ENCODE measurements at regions not wholly inside any gene's neighbourhood (a gene's known extent, or its start where the extent isn't known, plus 50 kb on each side); places are given as distances from the start of the nearest gene placed in this dataset.

DNA sequence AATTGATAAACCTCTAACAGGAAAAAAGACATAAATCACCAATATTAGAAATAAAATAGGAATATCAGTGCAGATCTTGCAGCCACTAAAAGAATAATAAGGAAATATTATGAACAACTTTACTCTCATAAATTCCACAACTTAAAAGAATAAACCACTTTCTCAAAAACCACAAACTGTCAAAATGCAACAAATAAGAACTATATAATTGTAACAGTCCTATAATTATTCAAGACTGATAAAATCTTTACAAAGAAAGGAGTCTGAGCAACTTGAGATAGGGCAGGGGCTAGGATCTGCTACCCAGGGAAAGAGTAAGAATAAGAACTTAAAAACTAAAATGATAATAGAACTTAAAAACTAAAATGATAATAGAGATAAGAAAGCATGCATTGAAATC lies 169.5 kb upstream of the GDF10 start:
- ATAC-seq (no peak), DNase-seq (ENCODE audit: low read depth, low spot score) (no peak)
- BruUV-seq (replicated peaks) = no TSS peak
- ChIA-PET POLR2A (no interaction called here), CTCF (no interaction called here)
- Histone ChIP-seq H3K4me1 (ENCODE audit: control insufficient read depth, insufficient read depth, low read length) (no peaks in the 10 kb centered on the region), H3K27me3 (ENCODE audit: control insufficient read depth, insufficient read depth, low read length) (no peaks in the 10 kb centered on the region), H3K36me3 (ENCODE audit: control insufficient read depth, insufficient read depth, low read length) (no peaks in the 10 kb centered on the region), H3K27ac (ENCODE audit: low read length) (no peak overlapping the region), H3K9me3 (ENCODE audit: control insufficient read depth, insufficient read depth, low read depth, low read length) (no peaks in the 10 kb centered on the region), H3K4me3 (ENCODE audit: low read depth in 2 of 2, low read length in 2 of 2) (no peak overlapping the region)
- intact Hi-C loops (cut with micrococcal nuclease; ENCODE audit: unreplicated experiment) (no loop called here), in situ Hi-C loops (cut with HindIII; ENCODE audit: low pct_unique_long_range_greater_than_20kb, low sequenced_read_pairs) (no loop called here)
- TF ChIP-seq POLR2AphosphoS5 (IDR thresholded peaks at IDR 0.05; ENCODE audit: low read depth, low read length) = no peak
- TF ChIP-seq SIN3A (IDR thresholded peaks at IDR 0.05; ENCODE audit: borderline replicate concordance, insufficient read depth, low read depth, low read length) = no peak
- TF ChIP-seq, protein P1, sequence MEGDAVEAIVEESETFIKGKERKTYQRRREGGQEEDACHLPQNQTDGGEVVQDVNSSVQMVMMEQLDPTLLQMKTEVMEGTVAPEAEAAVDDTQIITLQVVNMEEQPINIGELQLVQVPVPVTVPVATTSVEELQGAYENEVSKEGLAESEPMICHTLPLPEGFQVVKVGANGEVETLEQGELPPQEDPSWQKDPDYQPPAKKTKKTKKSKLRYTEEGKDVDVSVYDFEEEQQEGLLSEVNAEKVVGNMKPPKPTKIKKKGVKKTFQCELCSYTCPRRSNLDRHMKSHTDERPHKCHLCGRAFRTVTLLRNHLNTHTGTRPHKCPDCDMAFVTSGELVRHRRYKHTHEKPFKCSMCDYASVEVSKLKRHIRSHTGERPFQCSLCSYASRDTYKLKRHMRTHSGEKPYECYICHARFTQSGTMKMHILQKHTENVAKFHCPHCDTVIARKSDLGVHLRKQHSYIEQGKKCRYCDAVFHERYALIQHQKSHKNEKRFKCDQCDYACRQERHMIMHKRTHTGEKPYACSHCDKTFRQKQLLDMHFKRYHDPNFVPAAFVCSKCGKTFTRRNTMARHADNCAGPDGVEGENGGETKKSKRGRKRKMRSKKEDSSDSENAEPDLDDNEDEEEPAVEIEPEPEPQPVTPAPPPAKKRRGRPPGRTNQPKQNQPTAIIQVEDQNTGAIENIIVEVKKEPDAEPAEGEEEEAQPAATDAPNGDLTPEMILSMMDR (IDR thresholded peaks at IDR 0.05) = no peak
- TF ChIP-seq TCF7L2 (IDR thresholded peaks at IDR 0.05; ENCODE audit: low read depth, low read length) = no peak
- TF ChIP-seq, protein P2, sequence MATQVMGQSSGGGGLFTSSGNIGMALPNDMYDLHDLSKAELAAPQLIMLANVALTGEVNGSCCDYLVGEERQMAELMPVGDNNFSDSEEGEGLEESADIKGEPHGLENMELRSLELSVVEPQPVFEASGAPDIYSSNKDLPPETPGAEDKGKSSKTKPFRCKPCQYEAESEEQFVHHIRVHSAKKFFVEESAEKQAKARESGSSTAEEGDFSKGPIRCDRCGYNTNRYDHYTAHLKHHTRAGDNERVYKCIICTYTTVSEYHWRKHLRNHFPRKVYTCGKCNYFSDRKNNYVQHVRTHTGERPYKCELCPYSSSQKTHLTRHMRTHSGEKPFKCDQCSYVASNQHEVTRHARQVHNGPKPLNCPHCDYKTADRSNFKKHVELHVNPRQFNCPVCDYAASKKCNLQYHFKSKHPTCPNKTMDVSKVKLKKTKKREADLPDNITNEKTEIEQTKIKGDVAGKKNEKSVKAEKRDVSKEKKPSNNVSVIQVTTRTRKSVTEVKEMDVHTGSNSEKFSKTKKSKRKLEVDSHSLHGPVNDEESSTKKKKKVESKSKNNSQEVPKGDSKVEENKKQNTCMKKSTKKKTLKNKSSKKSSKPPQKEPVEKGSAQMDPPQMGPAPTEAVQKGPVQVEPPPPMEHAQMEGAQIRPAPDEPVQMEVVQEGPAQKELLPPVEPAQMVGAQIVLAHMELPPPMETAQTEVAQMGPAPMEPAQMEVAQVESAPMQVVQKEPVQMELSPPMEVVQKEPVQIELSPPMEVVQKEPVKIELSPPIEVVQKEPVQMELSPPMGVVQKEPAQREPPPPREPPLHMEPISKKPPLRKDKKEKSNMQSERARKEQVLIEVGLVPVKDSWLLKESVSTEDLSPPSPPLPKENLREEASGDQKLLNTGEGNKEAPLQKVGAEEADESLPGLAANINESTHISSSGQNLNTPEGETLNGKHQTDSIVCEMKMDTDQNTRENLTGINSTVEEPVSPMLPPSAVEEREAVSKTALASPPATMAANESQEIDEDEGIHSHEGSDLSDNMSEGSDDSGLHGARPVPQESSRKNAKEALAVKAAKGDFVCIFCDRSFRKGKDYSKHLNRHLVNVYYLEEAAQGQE (IDR thresholded peaks at IDR 0.05; ENCODE audit: insufficient read depth in 1 of 2, low read depth in 2 of 2, low read length in 1 of 2) = no peak

DNA sequence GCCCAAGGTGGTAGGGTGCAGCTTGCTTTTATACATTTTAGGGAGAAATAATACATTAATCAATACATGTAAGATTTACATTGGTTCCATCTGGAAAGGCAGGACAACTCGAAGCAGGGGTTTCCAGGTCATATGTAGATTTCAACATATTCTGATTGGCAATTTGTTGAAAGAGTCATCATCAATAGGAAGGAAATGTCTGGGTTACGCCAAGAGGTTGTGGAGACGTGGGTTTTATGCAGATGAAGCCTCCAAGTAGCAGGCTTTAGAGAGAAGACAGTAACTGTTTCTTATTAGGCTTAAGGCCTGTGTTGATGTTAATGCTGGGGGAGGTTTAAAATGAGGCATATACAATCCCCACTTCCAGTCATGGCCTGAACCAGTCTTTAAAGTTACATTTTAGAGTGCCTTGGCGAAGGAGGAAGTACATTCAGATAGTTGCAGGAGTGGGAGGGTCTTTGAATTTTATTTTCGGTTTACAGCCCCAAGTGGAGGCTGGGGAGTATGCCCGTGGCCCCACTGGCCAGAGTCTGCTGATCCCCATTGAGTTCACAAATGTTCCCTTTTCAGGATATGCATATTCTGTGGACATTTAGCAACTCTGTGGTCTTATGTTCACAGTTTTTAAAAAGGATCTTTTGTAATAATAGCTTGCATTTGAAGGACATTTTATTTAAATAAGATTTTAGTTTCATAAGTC lies 166.0 kb upstream of the GDF10 start:
- ChIA-PET CTCF (no interaction called here), POLR2A (no interaction called here)
- no peak overlapping the region for H3K27ac ChIP-seq (ENCODE audit: low read length)
- DNase-seq (ENCODE audit: low read depth, low spot score) (no peak), ATAC-seq (no peak)
- TF ChIP-seq, protein P1 (IDR thresholded peaks at IDR 0.05) = no peak
- no peak for TF ChIP-seq POLR2AphosphoS5 (IDR thresholded peaks at IDR 0.05; ENCODE audit: low read depth, low read length)
- TF ChIP-seq TCF7L2 (IDR thresholded peaks at IDR 0.05; ENCODE audit: low read depth, low read length) = no peak
- TF ChIP-seq SIN3A (IDR thresholded peaks at IDR 0.05; ENCODE audit: borderline replicate concordance, insufficient read depth, low read depth, low read length) = no peak
- TF ChIP-seq, protein P2 (IDR thresholded peaks at IDR 0.05; ENCODE audit: insufficient read depth in 1 of 2, low read depth in 2 of 2, low read length in 1 of 2) = no peak
- H3K4me1 ChIP-seq (ENCODE audit: control insufficient read depth, insufficient read depth, low read length) = no peaks in the 10 kb centered on the region
- in situ Hi-C loops (cut with HindIII; ENCODE audit: low pct_unique_long_range_greater_than_20kb, low sequenced_read_pairs) = no loop called here
- no TSS peak for BruUV-seq (replicated peaks)
- no peaks in the 10 kb centered on the region for H3K36me3 ChIP-seq (ENCODE audit: control insufficient read depth, insufficient read depth, low read length)
- intact Hi-C loops (cut with micrococcal nuclease; ENCODE audit: unreplicated experiment) = no loop called here
- no peak overlapping the region for H3K4me3 ChIP-seq (ENCODE audit: low read depth in 2 of 2, low read length in 2 of 2)
- no peaks in the 10 kb centered on the region for H3K9me3 ChIP-seq (ENCODE audit: control insufficient read depth, insufficient read depth, low read depth, low read length)
- H3K27me3 ChIP-seq (ENCODE audit: control insufficient read depth, insufficient read depth, low read length) = no peaks in the 10 kb centered on the region
